GM12878 (cell line): ENCODE measurements at regions not wholly inside any gene's neighbourhood (a gene's known extent, or its start where the extent isn't known, plus 50 kb on each side); places are given as distances from the start of the nearest gene placed in this dataset.

ENCODE experiments used
- EP300 ChIP-seq, 2 experiments: fragments of 150-350 bp in 1 of 2; IDR thresholded peaks; 2 replicates each; pipeline ENCODE4 v1.6.1; 2011 to 2012; ENCODE audit warnings: low read depth in 2 of 2, low read length in 2 of 2, borderline replicate concordance in 1 of 2, improper control_type of control experiment in 1 of 2, inconsistent platforms in 1 of 2; ENCODE audit not compliant: control insufficient read depth in 1 of 2
- EZH2 ChIP-seq: IDR thresholded peaks from 2 replicates; pipeline ENCODE4 v1.6.1; 2012; ENCODE audit warnings: low read depth, mild to moderate bottlenecking, control low read depth, inconsistent platforms, low read length, borderline replicate concordance; ENCODE audit not compliant: control insufficient read depth
- GABPA ChIP-seq: IDR thresholded peaks from 2 replicates; pipeline ENCODE4 v1.6.1; 2014; ENCODE audit warnings: antibody characterized with exemption, low read depth, mild to moderate bottlenecking, inconsistent platforms
- JUND ChIP-seq: IDR thresholded peaks from 2 replicates; pipeline ENCODE4 v1.6.1; 2012; ENCODE audit warnings: low read depth, mild to moderate bottlenecking, low read length, improper control_type of control experiment, moderate library complexity
- POLR2A ChIP-seq: IDR thresholded peaks from 2 replicates; pipeline ENCODE4 v1.6.1; 2011; ENCODE audit warnings: low read depth, mild to moderate bottlenecking, low read length
- POLR2AphosphoS5 ChIP-seq: IDR thresholded peaks from 2 replicates; pipeline ENCODE4 v1.6.1; 2011; ENCODE audit warnings: mild to moderate bottlenecking, low read length, inconsistent platforms
- REST ChIP-seq: IDR thresholded peaks from 2 replicates; pipeline ENCODE4 v1.6.1; 2012; ENCODE audit warnings: mild to moderate bottlenecking, low read depth, low read length
- SMAD1 ChIP-seq: fragments of 450-650 bp; IDR thresholded peaks from 2 replicates; pipeline ENCODE4 v1.6.1; 2018; ENCODE audit warnings: mild to moderate bottlenecking, low read depth; ENCODE audit not compliant: partially characterized antibody
- SP1 ChIP-seq: IDR thresholded peaks from one replicate; pipeline ENCODE4 v1.6.1; 2011; ENCODE audit warnings: low read depth, low read length
- YY1 ChIP-seq: IDR thresholded peaks from 2 replicates; pipeline ENCODE4 v1.6.1; 2011; ENCODE audit warnings: low read depth, mild to moderate bottlenecking, low read length
- ZBTB40 ChIP-seq: fragments of 450-650 bp; IDR thresholded peaks from 2 replicates; pipeline ENCODE4 v1.6.1; 2016; ENCODE audit warnings: mild to moderate bottlenecking, moderate library complexity, borderline replicate concordance
- TF ChIP-seq, protein P1 (sequence below), 3 experiments: IDR thresholded peaks in 2 of 3; conservative IDR thresholded peaks in 1 of 3; 2 replicates each; pipeline ENCODE4 v1.5.1; 2011; ENCODE audit warnings: low read depth in 3 of 3, low read length in 3 of 3, mild to moderate bottlenecking in 3 of 3, control low read depth in 2 of 3, moderate library complexity in 2 of 3, inconsistent platforms in 1 of 3, mixed read lengths in 1 of 3; ENCODE audit not compliant: control insufficient read depth in 2 of 3, insufficient read depth in 1 of 3; ENCODE audit errors: extremely low read depth in 1 of 3

DNA sequence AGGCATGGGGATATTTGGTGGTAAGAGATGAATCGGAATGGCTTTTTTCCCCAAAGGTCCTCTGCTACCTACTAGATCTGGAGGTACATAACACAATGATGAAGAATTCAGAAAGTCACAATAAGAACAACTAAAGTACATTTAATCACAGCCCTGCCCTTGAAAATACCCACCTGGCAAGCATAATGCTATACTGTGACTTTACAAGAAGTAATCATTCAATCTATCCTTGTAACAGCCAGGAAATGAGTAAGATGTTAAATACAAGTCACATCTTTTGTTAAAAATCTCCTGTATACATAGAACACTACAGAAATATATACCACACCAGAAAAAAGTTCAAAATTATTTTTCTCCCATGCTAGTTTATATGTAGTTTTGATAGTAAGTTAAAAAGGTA lies 108.3 kb upstream of the ABCB5 start:
- TF ChIP-seq, protein P1, sequence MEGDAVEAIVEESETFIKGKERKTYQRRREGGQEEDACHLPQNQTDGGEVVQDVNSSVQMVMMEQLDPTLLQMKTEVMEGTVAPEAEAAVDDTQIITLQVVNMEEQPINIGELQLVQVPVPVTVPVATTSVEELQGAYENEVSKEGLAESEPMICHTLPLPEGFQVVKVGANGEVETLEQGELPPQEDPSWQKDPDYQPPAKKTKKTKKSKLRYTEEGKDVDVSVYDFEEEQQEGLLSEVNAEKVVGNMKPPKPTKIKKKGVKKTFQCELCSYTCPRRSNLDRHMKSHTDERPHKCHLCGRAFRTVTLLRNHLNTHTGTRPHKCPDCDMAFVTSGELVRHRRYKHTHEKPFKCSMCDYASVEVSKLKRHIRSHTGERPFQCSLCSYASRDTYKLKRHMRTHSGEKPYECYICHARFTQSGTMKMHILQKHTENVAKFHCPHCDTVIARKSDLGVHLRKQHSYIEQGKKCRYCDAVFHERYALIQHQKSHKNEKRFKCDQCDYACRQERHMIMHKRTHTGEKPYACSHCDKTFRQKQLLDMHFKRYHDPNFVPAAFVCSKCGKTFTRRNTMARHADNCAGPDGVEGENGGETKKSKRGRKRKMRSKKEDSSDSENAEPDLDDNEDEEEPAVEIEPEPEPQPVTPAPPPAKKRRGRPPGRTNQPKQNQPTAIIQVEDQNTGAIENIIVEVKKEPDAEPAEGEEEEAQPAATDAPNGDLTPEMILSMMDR (IDR thresholded peaks at IDR 0.05 in 2 of 3, conservative IDR thresholded peaks at IDR 0.05 in 1 of 3; ENCODE audit: control insufficient read depth in 2 of 3, extremely low read depth in 1 of 3, insufficient read depth in 1 of 3, low read depth in 3 of 3, low read length in 3 of 3): no peak
- TF ChIP-seq GABPA (no peak), POLR2A (no peak), POLR2AphosphoS5 (no peak), EZH2 (no peak), ZBTB40 (no peak), SMAD1 (no peak), REST (no peak), EP300 (IDR thresholded peaks at IDR 0.05; ENCODE audit: borderline replicate concordance in 1 of 2, control insufficient read depth in 1 of 2, low read depth in 2 of 2, low read length in 2 of 2) (no peak), YY1 (no peak), JUND (no peak), SP1 (no peak)
